ENCODE measurements at regions not wholly inside any gene's neighbourhood (a gene's known extent, or its start where the extent isn't known, plus 50 kb on each side); places are given as distances from the start of the nearest gene placed in this dataset.

DNA sequence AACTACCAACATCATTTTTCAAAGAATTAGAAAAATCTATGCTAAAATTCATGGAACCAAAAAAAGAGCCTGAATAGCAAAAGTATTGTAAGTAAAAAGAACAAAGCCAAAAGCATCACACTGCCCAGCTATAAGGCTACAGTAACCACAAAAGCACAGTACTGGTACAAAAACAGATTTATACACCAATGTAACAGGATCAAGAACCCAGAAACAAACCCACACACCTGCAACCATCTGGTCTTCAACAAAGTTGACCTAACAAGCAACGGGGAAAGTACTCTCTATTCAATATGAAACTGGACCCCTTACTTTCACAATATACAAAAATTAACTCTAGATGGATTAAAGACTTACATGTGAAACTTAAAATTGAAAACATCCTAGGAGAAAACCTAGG lies 94.2 kb upstream of the TARS1 start:
- TF ChIP-seq, protein P1, sequence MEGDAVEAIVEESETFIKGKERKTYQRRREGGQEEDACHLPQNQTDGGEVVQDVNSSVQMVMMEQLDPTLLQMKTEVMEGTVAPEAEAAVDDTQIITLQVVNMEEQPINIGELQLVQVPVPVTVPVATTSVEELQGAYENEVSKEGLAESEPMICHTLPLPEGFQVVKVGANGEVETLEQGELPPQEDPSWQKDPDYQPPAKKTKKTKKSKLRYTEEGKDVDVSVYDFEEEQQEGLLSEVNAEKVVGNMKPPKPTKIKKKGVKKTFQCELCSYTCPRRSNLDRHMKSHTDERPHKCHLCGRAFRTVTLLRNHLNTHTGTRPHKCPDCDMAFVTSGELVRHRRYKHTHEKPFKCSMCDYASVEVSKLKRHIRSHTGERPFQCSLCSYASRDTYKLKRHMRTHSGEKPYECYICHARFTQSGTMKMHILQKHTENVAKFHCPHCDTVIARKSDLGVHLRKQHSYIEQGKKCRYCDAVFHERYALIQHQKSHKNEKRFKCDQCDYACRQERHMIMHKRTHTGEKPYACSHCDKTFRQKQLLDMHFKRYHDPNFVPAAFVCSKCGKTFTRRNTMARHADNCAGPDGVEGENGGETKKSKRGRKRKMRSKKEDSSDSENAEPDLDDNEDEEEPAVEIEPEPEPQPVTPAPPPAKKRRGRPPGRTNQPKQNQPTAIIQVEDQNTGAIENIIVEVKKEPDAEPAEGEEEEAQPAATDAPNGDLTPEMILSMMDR (IDR thresholded peaks at IDR 0.05): no peak
- no peak for TF ChIP-seq POLR2A (IDR thresholded peaks at IDR 0.05)
- no peak for TF ChIP-seq EP300 (IDR thresholded peaks at IDR 0.05)
- no peak for TF ChIP-seq POLR2AphosphoS5 (IDR thresholded peaks at IDR 0.05)

All from stomach (tissue), 4 donors.